NCI-H1436 (cell line): ENCODE measurements at regions not wholly inside any gene's neighbourhood (a gene's known extent, or its start where the extent isn't known, plus 50 kb on each side); places are given as distances from the start of the nearest gene placed in this dataset.
A peak's percentile ranks its signal among the peaks of the same experiment; 100 is the strongest.

Experiments used
- DNase-seq: peaks from one replicate; lab custom pipeline; 2025; lab: John Stamatoyannopoulos, UW

DNA sequence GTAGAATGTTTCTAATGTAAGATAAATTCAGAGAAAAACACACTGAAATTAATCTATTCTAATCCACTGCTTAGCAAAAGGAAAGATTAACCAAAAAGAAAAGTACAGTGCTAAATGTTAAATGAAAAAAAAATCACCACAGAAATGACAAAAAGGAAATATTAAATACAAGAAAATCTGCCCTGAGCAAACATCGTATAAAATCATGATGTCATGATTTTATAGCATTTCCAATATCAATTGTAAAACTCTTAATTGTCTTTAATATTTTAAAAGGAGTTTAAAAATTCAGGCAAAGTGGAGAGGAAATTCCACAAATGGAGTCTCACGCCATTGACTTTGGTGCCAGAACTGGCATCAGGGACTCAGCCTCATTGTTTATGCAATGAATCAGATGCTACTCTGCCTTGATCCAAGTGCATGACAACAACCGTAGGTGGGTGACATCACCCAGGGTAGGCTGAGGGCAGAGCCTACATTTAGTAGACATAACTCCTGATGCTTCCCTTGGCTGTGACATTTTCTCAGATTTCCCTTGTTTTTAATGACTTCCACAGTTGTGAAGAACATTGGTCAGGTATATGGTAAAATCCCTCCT lies 696.8 kb downstream of the SEMA5A start:
- DNase-seq: no peak

DNA sequence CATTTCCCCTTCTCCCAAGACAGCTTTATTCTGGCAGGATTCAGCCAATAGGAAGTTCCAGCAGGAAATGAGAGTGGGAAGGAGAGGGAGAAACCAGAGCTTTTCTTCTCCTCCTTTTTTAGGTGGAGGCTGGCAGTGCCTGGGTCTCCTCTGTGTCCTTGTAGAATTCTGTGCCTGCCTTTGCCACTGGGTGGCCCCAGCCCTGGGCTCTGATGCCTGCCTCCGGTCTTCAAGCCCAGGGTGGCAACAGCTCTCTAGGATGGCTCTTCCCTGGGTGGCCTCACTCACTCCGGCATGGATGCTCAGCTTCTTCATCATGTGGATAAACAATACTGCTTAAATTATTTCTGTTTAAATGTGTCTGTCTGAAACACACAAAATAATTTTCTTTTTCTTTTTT lies 694.8 kb downstream of the SEMA5A start:
- DNase-seq: no peak

DNA sequence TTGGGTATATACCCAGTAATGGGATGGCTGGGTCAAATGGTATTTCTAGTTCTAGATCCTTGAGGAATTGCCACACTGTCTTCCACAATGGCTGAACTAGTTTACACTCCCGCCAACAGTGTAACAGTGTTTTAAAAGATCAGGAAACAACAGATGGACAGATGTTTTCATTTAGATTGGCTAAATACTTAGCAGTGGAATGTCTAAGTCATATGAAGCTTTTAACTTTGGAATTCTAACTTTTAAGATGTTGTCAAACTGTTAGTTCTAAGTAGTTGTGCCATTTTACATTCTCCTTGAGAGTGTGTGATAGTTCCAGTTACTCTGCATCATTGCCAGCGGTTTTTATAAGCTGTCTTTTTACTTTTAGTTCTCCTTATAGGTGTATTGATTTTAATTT lies 688.8 kb downstream of the SEMA5A start:
- no peak for DNase-seq

DNA sequence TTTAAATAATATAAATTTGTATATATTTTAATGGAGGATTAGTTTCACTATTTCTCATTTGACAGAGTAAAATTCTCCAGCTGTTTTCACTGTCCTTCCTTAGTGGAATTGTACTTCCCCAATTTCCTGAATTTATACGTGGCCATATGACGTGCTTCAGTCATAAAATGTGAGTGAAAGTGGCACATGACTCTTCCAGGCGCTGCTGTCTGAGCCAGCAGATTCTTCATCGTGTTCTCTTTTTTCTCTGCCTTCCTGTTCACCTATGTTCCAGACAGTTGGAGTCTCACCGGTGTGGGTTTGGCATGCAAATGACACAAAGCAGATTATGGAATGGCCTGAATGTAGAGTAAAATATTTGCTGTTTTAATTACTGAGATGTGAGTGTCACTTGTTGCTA lies 684.1 kb downstream of the SEMA5A start:
- DNase-seq: no peak

DNA sequence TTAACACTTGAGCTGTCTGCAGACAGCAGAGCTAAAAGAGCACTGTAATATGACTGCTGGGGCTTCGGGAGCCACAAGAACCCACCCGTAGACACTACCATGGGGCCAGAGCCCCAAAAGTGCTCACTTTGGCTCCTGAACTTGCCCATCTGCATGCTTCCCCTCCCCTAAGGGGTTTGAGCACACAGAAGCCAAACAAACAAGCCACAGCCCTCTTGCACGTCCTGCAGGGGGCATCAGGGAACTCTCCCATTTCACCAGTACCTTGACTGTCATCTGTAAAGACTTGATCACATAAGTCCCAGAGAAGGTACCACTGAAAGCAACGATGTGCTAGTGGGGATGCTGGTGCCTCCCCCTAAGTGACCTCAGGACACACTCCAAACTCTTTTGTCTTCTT lies 681.8 kb downstream of the SEMA5A start:
- DNase-seq: no peak

DNA sequence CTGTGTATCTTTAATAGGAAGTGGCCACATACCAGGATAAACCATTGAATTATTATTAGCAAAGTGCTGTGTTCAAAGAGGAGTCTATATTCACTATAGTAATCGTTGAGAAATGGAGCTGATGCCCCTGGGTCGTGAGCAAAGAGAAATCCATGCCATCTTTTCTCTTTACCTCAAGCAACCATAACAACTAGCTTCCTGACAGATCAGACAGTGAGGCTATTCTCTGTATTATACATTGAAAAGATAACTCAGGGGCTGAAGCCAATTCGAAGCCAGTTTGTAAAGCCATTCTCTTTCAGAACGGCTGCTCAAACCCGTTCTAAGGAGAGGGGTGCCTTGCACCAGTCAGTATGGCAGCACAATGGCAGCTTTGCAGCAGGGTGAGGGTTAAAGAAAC lies 680.6 kb downstream of the SEMA5A start:
- DNase-seq: no peak

DNA sequence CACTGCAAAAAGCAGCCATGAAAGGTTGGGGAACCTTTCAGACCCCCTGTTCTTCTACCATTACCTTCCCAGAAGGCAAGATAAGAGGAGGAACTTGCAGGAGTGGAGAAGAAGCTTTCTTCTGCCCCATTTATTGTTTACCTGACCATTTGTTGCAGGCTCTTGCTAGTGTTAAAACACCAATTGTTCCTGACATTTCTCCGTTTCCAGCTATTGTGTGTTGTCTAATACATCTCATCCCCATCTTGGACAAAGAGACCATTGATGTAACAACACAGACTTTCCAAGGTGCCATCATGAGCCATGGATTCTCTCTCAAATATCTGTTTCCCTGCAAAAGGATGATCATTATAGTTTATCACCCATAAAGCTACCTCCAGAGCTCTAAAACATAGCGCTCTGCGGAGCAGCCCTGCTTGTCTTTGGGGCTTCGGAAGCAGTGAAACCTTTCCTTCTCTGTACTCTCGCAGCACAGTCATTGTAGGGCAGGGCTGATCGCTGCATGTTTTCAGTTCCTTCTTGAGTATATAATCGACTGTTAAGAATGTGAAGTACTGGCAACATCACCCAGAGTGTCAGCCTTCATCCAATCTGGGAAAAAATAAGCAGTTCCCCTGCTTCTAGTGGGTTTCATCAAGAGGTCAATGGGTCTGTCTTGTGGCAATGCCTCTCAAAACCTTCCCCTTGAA lies 680.0 kb downstream of the SEMA5A start:
- DNase-seq: no peak

DNA sequence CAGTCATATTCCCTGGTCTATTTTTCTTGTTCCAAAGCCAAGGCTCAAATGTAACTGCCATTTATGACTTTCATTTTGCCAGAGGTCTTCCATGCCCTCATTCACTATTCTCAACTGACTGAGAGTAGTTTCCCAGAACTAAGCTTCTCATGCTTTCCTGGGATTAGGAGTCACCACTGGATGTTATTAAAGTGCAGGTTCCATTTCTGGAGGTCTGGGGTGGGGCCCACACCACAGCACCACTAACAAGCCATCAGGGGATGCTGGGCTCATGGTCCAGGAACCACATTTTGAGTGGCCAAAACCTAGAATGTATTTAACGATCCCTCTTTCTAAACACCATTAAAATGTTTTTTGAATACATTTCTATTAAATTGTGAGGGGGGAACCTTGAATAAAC lies 677.6 kb downstream of the SEMA5A start:
- no peak for DNase-seq

DNA sequence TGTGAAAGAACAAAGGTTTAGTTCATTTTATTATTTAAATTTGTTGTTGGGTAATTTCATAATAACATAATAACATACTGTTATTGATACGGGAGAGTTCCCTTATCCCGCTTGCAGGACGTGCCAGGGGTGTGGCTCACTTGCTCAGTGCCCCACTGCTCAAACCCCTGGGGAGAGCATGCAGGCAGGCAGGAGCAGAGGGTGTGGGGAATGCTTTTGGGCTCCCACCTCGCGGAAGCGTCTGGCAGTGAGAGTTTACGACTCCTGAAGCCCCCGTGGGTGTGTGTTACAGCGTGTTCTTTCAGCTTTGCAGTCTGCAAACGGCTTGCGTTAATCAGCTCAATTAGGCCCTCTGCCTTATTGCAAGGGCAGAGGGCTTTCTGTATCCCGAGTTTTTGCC lies 675.9 kb downstream of the SEMA5A start:
- DNase-seq: no peak

DNA sequence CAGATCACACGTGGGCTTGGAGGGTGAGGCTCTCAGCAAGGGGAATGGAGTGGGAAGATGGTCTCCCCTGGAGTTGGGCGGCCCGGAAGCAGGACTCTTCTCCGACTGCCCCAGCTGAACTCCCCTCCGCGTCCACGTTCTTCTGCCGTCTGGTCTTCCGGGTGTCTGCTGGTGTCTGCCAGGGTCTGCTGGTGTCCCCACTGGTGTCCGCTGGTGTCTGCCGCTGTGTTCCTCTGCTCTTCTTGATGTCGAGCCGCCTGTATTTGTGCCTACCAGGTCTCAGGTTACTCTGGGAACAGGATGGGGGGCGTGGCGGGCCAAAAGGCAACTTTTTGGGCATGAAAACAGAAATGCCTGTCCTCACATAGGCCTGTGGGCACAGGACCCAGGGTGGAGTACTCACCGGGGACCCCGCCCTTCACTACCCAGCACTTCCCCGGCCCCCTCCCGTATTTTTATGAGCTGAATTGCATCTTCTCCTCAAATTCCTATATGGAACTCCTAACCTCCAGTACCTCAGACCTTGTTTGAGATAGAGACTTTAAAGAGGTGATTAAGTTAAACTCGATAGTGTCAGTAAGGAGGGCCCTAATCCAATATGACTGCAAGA lies 675.4 kb downstream of the SEMA5A start:
- no peak for DNase-seq

DNA sequence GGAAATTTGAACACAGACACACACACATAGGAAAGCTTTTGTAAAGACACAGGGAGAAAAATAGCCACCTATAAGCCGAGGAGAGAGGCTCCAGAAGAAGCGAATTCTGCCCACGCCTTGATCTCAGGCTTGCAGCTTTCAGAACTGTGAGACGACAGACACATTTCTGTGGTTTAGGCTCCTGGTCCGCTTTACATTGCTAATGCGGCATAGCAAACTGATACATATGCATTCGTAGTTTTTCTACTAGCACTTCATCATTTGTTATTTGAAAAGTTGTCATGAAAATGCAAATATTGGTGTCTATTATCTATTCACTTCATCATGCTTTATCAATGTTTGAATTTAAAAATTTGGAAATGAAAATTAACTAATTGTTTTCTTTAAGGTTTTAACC lies 674.9 kb downstream of the SEMA5A start:
- no peak for DNase-seq

DNA sequence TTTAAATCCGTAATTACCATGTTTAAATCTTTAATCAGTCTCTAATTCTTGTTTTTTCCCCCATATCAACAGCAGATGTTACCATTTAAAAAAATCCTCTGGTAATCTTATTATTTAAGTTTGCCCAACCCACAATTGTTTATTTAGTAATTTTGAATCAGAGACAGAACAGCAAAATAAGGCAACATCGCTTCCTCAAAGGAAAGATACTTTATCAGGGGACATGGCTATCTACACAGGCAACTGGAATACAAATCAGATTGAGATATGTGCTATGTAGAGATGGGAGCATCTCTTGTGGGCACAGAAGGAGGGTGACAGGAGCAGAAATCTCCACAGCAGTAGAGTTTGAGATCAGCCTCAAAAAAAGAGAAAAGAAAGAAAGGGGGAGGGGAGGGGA lies 674.4 kb downstream of the SEMA5A start:
- no peak for DNase-seq

DNA sequence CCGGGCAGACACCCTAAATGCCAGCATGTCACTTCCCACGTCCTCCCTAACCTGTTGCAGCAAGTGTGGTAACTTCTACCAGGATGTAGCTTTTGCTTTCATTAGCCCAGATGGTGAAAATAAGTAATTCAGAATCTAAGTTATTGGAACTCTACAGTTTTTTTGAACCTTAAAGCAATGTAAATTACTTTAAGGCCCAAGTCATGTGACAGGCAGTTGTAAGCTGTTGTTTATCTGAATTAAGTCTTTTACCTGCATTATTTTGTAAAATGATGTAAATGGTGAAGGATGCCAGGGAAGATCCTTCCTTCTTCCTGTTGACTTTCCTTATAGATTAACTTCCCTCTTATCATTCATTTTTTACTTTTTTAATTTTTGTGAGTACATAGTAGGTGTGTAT lies 670.2 kb downstream of the SEMA5A start:
- DNase-seq: no peak

DNA sequence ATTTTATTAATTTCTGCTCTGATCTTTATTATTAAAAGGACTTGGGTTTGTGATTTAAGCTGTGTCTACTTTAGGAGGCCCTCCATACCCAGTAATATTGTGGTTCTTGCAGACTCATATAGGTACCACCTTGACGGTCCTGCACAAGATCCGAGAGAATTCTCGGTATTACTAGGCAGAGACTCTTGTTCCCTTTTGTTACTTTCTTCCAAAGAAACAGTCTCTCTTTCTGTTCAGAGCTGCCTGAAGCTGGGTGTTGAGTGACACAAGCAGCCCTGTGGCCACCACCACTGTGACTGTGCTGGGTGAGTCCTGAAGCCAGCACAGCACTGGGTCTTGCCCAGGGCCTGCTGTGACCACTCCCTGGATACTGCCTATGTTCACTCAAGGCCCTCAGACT lies 666.6 kb downstream of the SEMA5A start:
- DNase-seq: no peak

DNA sequence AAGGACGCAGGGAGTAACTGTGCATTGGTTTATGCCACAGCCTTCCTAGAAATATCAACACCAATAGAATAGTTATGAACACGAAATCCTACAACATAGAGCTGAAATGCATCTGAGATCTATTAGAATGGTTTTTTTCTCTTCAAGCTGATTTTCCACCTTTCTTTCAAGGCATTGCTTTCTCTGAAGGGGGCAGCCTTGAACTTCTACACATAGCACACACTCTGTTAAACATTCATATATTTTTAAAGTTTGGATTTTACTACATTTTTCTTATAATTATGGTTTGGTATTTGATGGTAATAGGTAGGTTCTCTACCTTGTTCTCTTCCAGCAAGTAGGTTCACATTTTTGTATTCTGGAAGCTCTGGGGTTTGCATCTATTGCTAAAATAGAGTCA lies 661.8 kb downstream of the SEMA5A start:
- no peak for DNase-seq

DNA sequence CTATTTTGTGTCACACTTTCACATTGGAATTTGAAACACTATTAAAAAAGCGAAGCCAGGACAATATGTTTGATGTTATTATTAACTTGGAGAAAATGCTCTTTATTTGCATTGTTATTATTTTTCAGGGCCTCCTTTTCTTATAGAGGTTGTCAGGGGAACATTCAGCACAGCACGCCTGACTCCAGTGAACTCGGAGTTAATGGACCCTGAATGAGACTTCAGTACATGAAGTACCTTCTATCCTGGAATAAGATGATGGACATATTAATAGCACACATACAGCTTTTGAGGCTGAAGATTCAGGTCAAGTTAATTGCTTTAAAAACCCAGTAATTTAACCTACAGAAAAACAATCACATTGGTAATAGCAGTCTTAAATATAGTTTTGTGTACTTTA lies 652.9 kb downstream of the SEMA5A start:
- no peak for DNase-seq

DNA sequence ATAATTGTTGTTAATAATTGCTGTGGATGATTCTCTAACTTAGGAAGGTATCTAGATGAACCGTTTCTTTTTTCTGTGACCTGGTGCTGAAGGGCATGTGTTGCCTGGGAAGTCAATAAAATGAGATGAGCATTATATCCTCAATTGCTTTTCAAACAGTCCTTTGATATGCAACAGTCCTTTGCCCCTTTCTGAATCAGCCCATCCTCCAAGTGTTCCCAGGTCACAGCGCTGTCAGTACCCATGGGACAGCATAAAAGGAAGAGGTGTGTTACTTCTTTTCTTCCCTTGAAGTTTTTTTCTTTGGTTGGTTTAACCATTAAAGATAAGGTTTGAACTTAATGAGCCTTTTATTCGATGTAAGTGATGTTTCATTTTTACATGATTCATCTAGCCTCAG lies 651.8 kb downstream of the SEMA5A start:
- no peak for DNase-seq

DNA sequence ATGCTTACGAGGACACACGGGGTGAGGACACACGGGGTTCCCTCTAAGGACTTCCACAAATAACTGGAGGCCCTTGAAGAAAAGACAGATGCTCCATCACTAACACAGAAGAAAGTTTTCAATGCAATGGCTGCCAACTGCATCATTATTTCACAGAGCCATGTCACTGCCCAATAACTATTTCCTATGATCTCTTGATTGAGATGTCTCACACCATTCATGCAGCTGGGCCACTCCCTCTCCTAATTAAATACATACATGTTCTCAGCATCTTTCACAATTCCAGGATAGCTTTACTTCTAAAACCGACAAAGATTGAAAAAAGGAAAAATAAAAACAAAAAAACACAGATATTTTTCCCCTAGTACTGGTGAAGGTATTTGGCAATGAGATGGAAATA lies 650.8 kb downstream of the SEMA5A start:
- DNase-seq: no peak

DNA sequence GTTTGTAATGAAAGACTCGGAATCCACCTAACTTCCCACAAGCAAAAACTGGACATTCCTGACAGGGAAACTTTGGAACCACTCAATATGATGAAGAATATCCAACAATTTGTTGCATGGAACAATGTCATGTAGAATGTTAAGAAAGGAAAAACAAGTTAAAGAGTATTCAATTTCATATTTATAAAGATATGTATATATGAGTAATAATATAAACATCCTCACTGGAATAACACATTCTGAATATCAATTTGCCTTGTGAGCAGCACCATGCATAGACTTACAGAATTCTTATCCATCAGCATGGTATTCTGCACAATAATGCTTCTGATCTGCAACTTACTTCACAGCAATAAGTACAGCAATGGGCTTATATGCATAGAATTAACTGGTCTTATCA lies 650.3 kb downstream of the SEMA5A start:
- no peak for DNase-seq

DNA sequence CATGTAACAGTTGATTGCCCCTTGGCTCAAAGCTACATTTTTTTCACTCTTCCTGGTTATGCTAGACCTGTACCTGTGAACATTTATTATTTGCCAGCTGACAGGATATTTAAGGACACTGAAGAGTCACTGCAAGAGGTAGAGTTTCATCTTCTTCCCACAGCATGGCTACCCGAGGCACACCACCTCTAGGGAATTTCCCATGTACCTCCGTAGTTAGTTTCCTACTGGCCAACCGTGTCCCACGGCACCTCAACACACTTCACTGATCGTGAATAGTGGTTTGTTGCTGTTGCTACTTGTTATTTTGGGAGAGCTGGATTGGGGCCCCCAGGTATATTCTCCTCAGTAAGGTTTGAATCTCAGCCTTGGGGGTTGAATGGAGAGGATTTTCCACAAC lies 648.6 kb downstream of the SEMA5A start:
- no peak for DNase-seq

DNA sequence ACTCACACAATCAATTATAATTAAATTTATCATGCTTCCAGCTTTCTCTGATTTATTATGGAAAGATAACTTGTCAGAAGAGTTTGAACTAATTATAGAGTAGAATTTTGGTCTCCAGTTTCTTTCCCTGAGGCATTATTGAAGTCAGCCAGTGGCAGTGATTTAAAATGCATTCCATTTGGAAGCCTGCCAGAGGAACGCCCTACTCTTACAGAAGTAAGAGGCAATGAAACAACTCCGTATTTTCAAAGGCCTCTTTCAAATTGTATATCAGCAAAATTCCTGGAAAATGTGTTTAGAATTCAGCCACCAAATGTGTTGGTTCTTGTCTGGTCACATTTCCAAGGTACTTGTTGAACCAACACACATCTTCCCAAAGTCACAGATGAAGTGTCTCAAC lies 640.9 kb downstream of the SEMA5A start:
- peak; percentile 2 for DNase-seq

DNA sequence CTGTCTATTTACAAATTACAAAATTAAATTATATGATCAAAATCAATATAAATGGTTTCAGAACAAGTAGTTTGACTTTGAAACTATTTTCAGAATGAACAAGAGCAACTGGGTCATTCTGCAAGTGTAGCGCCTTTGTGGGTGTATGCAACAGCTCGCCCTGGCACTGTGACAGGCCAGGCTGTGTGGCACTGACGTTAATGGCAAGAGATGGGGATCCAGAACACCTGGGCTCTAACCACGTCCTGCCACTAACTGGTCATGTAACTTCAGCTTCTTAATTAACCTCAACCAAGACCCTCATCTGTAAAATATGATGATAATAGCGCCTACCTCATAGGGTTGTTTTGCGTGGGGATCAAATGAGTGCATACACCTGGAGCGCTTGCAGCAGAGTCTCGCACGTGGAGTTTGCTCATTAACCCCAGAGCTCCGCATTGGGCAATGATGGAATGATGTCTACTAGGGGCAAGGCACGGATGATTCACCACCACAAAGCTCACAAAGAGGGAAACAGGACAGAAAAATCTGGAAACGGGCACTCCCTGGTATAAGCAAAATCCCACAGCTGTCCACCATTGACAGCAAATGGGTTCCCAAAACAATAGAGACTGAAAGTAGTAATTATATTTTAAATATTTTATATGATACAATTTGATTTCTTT lies 639.4 kb downstream of the SEMA5A start:
- DNase-seq: no peak

DNA sequence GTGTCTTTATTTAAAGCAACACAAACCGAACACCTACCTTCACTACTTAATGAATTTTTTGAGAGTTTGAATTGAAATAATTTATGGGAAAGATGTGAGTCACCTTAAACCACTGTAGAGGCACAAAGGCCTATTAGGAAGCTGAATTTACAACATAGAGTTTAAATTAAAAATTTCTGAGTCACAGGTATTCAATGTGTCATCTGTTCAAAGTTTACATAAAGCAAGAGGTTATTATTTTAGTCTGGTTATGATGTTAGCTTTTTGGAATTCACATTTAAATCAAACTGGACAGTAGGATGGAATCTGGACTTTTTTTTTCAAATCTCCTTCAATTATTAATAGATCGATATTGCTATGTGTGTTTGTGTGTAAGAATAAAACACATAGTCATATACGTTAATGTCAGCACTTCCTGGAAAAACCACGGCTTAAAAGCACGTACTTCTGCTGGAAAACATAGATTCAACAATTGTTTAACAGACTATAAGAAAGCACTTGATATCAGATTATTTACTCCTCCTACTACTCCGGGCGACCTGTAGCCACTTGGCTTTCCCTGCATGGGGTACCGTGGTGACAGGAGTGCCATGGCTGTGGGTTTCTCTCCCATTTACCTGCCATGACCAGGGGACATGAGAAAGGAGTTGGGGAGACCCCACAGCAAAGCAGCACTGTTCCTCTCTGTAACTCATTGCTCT lies 638.6 kb downstream of the SEMA5A start:
- no peak for DNase-seq
